GM12878 (cell line): ENCODE measurements at regions not wholly inside any gene's neighbourhood (a gene's known extent, or its start where the extent isn't known, plus 50 kb on each side); places are given as distances from the start of the nearest gene placed in this dataset.

ENCODE experiments used
- ATAC-seq: fragments of 200-7000 bp; cut with Tn5 transposase; 3 replicates; pipeline ENCODE4 v1.9.1; 2020; ENCODE audit warnings: mild to moderate bottlenecking, moderate library complexity
- BruUV-seq: library from RNA; stranded (reverse); fragments of 400-500 nt; replicated peaks from 2 replicates; lab custom pipeline; 2021; lab: Mats Ljungman, UMichigan
- CTCF ChIA-PET: fragments of 300-600 bp; sonication (Branson Sonifier 250); formaldehyde crosslinking; extraction: SDS; loops from one replicate; lab custom pipeline; 2021; ENCODE audit warnings: inconsistent platforms; lab: Yijun Ruan, JAX
- POLR2A ChIA-PET: fragments of 350-600 bp; formaldehyde crosslinking; extraction: SDS; loops from one replicate; lab custom pipeline; 2021; ENCODE audit warnings: inconsistent platforms; lab: Charles Lee
- RAD21 ChIA-PET: fragments of 300-600 bp; sonication (Branson Sonifier 250); formaldehyde crosslinking; loops from one replicate; lab custom pipeline; 2023; ENCODE audit warnings: antibody characterized with exemption; ENCODE audit not compliant: unreplicated experiment; lab: Charles Lee
- SMC1A ChIA-PET: fragments of 300-600 bp; sonication (Branson Sonifier 250); formaldehyde crosslinking; loops from one replicate; lab custom pipeline; 2023; ENCODE audit not compliant: unreplicated experiment, uncharacterized antibody; lab: Charles Lee
- DNase-seq: peaks from one replicate; pipeline ENCODE4 v3.0.0-alpha.2; 2011; ENCODE audit warnings: low read depth, low spot score
- FAIRE-seq: peaks from 3 replicates; lab custom pipeline; 2011; peaks lifted over from hg19 to GRCh38; lab: Jason Lieb, UNC
- H2AFZ ChIP-seq: 2 replicates; pipeline ENCODE4 v1.6.0; 2011; ENCODE audit warnings: low read depth, low read length, control low read depth; ENCODE audit not compliant: control insufficient read depth
- H3K27ac ChIP-seq: 2 replicates; pipeline ENCODE4 v1.5.1; 2011; ENCODE audit warnings: control low read depth; ENCODE audit not compliant: control insufficient read depth, insufficient read depth
- H3K27me3 ChIP-seq, 2 experiments: replicated peaks in 1 of 2; 2 replicates each; pipeline versions ENCODE4 v1.6.0 to v1.6.1; 2011; ENCODE audit warnings: low read length in 1 of 2; ENCODE audit not compliant: control insufficient read depth in 2 of 2, insufficient read depth in 2 of 2
- H3K36me3 ChIP-seq, 2 experiments: 2 replicates each; pipeline ENCODE4 v1.5.1; 2011; ENCODE audit warnings: low read length in 1 of 2; ENCODE audit not compliant: control insufficient read depth in 2 of 2, insufficient read depth in 2 of 2
- H3K4me1 ChIP-seq: 2 replicates; pipeline ENCODE4 v1.6.1; 2011; ENCODE audit warnings: mild to moderate bottlenecking, low read length, moderate library complexity, mixed read lengths; ENCODE audit not compliant: control insufficient read depth, insufficient read depth
- H3K4me2 ChIP-seq: 2 replicates; pipeline ENCODE4 v1.6.0; 2011; ENCODE audit warnings: control low read depth; ENCODE audit not compliant: control insufficient read depth, insufficient read depth
- H3K4me3 ChIP-seq: fragments of 200-600 bp; sonication (generic); 2 replicates; pipeline ENCODE4 v1.5.1; 2016
- H3K79me2 ChIP-seq: 2 replicates; pipeline ENCODE4 v1.6.0; 2011; ENCODE audit warnings: low read length; ENCODE audit not compliant: control insufficient read depth, insufficient read depth
- H3K9ac ChIP-seq: 2 replicates; pipeline ENCODE4 v1.8.0; 2011; ENCODE audit warnings: low read length, control low read depth, mixed read lengths; ENCODE audit not compliant: control insufficient read depth, insufficient read depth
- H3K9me3 ChIP-seq: replicated peaks from 3 replicates; pipeline ENCODE4 v1.5.1; 2011; ENCODE audit warnings: mild to moderate bottlenecking, low read length; ENCODE audit not compliant: control insufficient read depth, insufficient read depth
- H4K20me1 ChIP-seq: 2 replicates; pipeline ENCODE4 v1.6.0; 2011; ENCODE audit not compliant: control insufficient read depth, insufficient read depth
- BHLHE40 ChIP-seq, 2 experiments: fragments of 450-650 bp in 1 of 2; IDR thresholded peaks; 2 replicates each; pipeline ENCODE4 v1.6.1; 2011 to 2017; ENCODE audit warnings: low read depth in 2 of 2, borderline replicate concordance in 1 of 2, improper control_type of control experiment in 1 of 2, low read length in 1 of 2, mild to moderate bottlenecking in 1 of 2
- CHD2 ChIP-seq: IDR thresholded peaks from 2 replicates; pipeline ENCODE4 v1.6.1; 2011; ENCODE audit warnings: low read depth, low read length, improper control_type of control experiment, borderline replicate concordance
- CREM ChIP-seq: IDR thresholded peaks from 2 replicates; pipeline ENCODE4 v1.6.1; 2014; ENCODE audit warnings: antibody characterized with exemption, low read depth
- DPF2 ChIP-seq: fragments of 450-650 bp; IDR thresholded peaks from 2 replicates; pipeline ENCODE4 v1.6.1; 2017; ENCODE audit warnings: mild to moderate bottlenecking
- RBBP5 ChIP-seq: fragments of 200-600 bp; sonication (generic); conservative IDR thresholded peaks from 2 replicates; pipeline ENCODE4 v1.6.1; 2016
- RFX5 ChIP-seq: IDR thresholded peaks from 2 replicates; pipeline ENCODE4 v1.6.1; 2011; ENCODE audit warnings: low read depth, low read length, improper control_type of control experiment
- SMAD1 ChIP-seq: fragments of 450-650 bp; IDR thresholded peaks from 2 replicates; pipeline ENCODE4 v1.6.1; 2018; ENCODE audit warnings: mild to moderate bottlenecking, low read depth; ENCODE audit not compliant: partially characterized antibody
- WRNIP1 ChIP-seq: IDR thresholded peaks from 2 replicates; pipeline ENCODE4 v1.6.1; 2011; ENCODE audit warnings: low read depth, low read length, improper control_type of control experiment, borderline replicate concordance
- ZNF217 ChIP-seq: fragments of 450-650 bp; IDR thresholded peaks from 2 replicates; pipeline ENCODE4 v1.6.1; 2017; ENCODE audit warnings: antibody characterized with exemption, mild to moderate bottlenecking
- WGBS: methylation state at CpG from one replicate; pipeline ENCODE4 v1.1.6; 2016; ENCODE audit warnings: low lambda C conversion rate; ENCODE audit not compliant: insufficient replicate concordance, insufficient coverage; ENCODE audit errors: missing lambda C conversion rate; 5-methylcytosine and 5-hydroxymethylcytosine counted together
- in situ Hi-C: fragments of 300-500 bp; cut with MboI; formaldehyde crosslinking; loops from 9 replicates; pipeline ENCODE4 v1.14.3; 2018; ENCODE audit warnings: mixed read lengths
- intact Hi-C: fragments of 100-400 bp; cut with micrococcal nuclease; formaldehyde crosslinking; loops from one replicate; pipeline ENCODE4 v1.14.2; 2022; ENCODE audit not compliant: unreplicated experiment
- TF ChIP-seq, protein P1 (sequence below): fragments of 450-650 bp; IDR thresholded peaks from 2 replicates; pipeline ENCODE4 v1.6.1; 2017; ENCODE audit warnings: mild to moderate bottlenecking, moderate library complexity
- TF ChIP-seq, protein P2 (sequence below): IDR thresholded peaks from 2 replicates; pipeline ENCODE4 v1.6.1; 2011; ENCODE audit warnings: low read depth, low read length, improper control_type of control experiment, borderline replicate concordance
- TF ChIP-seq, protein P3 (sequence below): fragments of 450-650 bp; formaldehyde crosslinking; IDR thresholded peaks from 2 replicates; pipeline ENCODE4 v1.5.0; 2022; ENCODE audit warnings: mild to moderate bottlenecking, missing genetic modification characterization

DNA sequence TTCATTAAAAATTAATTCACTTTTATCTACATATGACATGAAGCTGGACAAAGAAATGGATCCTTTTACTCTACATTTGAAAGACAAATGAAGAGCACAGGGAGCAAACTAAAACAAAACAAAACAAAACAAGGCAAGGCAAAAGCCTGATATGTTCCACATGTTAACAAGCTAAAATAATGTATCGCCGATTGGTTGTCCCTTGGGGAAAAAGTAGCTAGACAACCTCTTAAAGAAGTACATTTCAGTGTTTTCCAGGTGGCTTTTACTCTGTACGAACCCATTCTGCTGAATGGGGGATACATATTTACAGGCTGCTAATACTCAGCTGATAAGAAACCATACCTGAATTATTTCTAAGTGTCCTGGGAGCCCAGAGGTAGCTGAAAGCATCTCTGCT lies 493.0 kb upstream of the TBL1XR1 start (continued):
- TF ChIP-seq, protein P1, sequence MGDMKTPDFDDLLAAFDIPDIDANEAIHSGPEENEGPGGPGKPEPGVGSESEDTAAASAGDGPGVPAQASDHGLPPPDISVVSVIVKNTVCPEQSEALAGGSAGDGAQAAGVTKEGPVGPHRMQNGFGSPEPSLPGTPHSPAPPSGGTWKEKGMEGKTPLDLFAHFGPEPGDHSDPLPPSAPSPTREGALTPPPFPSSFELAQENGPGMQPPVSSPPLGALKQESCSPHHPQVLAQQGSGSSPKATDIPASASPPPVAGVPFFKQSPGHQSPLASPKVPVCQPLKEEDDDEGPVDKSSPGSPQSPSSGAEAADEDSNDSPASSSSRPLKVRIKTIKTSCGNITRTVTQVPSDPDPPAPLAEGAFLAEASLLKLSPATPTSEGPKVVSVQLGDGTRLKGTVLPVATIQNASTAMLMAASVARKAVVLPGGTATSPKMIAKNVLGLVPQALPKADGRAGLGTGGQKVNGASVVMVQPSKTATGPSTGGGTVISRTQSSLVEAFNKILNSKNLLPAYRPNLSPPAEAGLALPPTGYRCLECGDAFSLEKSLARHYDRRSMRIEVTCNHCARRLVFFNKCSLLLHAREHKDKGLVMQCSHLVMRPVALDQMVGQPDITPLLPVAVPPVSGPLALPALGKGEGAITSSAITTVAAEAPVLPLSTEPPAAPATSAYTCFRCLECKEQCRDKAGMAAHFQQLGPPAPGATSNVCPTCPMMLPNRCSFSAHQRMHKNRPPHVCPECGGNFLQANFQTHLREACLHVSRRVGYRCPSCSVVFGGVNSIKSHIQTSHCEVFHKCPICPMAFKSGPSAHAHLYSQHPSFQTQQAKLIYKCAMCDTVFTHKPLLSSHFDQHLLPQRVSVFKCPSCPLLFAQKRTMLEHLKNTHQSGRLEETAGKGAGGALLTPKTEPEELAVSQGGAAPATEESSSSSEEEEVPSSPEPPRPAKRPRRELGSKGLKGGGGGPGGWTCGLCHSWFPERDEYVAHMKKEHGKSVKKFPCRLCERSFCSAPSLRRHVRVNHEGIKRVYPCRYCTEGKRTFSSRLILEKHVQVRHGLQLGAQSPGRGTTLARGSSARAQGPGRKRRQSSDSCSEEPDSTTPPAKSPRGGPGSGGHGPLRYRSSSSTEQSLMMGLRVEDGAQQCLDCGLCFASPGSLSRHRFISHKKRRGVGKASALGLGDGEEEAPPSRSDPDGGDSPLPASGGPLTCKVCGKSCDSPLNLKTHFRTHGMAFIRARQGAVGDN, result no peak
- no peak for TF ChIP-seq BHLHE40 (IDR thresholded peaks at IDR 0.05; ENCODE audit: borderline replicate concordance in 1 of 2, low read depth in 2 of 2, low read length in 1 of 2)
- no peak for TF ChIP-seq SMAD1

DNA sequence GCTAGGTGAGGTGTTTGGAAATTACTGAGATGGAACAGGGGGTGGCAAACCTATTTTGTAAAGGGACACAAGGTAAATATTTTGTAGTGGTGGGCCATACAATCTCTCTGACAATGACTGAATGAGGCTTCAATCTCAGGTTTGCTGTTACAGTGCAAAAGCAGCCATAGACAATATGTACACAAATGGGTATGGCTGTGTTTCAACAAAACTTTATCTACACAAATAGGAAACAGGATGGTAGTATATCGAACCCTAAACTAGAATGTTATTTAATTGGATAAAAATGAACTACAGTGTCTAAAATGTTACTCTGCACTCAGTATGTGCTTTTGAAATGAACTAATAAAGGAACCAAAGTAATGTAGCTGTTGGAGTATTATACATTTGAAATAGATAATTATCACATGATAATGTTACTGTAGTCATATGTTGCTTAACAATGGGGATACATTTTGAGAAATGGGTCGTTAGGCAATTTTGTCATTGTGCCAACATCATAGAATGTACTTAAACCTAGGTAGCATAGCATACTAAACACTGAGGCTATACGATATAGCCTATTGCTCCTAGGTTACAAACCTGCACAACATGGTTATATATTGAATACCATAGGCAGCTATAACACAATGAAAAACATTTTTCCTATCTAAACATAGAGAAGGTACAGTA lies 495.2 kb upstream of the TBL1XR1 start:
- Histone ChIP-seq H2AFZ (no peak overlapping the region), H4K20me1 (no peaks in the 10 kb centered on the region), H3K4me3 (no peak overlapping the region), H3K4me1 (no peaks in the 10 kb centered on the region), H3K9me3 (no peaks in the 10 kb centered on the region), H3K36me3 (no peaks in the 10 kb centered on the region), H3K27me3 (peaks cover 0 to 1% of the 10 kb centered on the region in 2 experiments; a peak in 2 of 4 replicates), H3K4me2 (no peak overlapping the region), H3K9ac (no peak overlapping the region), H3K79me2 (no peaks in the 10 kb centered on the region), H3K27ac (no peak overlapping the region)
- 38% methylated on average over 3 of the region's 3 CpGs for WGBS
- ChIA-PET RAD21 (no interaction called here), CTCF (no interaction called here), SMC1A (no interaction called here), POLR2A (no interaction called here)
- no peak for FAIRE-seq
- no TSS peak for BruUV-seq
- no peak for ATAC-seq
- intact Hi-C loops, result no loop called here
- no peak for DNase-seq
- TF ChIP-seq, protein P2, sequence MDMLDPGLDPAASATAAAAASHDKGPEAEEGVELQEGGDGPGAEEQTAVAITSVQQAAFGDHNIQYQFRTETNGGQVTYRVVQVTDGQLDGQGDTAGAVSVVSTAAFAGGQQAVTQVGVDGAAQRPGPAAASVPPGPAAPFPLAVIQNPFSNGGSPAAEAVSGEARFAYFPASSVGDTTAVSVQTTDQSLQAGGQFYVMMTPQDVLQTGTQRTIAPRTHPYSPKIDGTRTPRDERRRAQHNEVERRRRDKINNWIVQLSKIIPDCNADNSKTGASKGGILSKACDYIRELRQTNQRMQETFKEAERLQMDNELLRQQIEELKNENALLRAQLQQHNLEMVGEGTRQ, result no peak
- TF ChIP-seq RFX5 (no peak), RBBP5 (no peak), ZNF217 (no peak), WRNIP1 (no peak), CREM (no peak), CHD2 (no peak), DPF2 (no peak)
- TF ChIP-seq, protein P3, sequence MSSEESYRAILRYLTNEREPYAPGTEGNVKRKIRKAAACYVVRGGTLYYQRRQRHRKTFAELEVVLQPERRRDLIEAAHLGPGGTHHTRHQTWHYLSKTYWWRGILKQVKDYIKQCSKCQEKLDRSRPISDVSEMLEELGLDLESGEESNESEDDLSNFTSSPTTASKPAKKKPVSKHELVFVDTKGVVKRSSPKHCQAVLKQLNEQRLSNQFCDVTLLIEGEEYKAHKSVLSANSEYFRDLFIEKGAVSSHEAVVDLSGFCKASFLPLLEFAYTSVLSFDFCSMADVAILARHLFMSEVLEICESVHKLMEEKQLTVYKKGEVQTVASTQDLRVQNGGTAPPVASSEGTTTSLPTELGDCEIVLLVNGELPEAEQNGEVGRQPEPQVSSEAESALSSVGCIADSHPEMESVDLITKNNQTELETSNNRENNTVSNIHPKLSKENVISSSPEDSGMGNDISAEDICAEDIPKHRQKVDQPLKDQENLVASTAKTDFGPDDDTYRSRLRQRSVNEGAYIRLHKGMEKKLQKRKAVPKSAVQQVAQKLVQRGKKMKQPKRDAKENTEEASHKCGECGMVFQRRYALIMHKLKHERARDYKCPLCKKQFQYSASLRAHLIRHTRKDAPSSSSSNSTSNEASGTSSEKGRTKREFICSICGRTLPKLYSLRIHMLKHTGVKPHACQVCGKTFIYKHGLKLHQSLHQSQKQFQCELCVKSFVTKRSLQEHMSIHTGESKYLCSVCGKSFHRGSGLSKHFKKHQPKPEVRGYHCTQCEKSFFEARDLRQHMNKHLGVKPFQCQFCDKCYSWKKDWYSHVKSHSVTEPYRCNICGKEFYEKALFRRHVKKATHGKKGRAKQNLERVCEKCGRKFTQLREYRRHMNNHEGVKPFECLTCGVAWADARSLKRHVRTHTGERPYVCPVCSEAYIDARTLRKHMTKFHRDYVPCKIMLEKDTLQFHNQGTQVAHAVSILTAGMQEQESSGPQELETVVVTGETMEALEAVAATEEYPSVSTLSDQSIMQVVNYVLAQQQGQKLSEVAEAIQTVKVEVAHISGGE (CRISPR knock-in tag), result no peak
- in situ Hi-C loops, result no loop called here
